CD4-positive, alpha-beta T cell treated with Interleukin-1 beta for 1 hour (primary cell): ENCODE measurements at regions not wholly inside any gene's neighbourhood (a gene's known extent, or its start where the extent isn't known, plus 50 kb on each side); places are given as distances from the start of the nearest gene placed in this dataset.

Source experiments
- DNase-seq, 2 donors: peaks; one replicate each; pipeline ENCODE4 v3.0.0-alpha.2; 2020 to 2022

- DNase-seq, result no peak
These were observed 242.3 kb upstream of the MTNR1B start for GRCh38 chr11:92727123-92727522.

- no peak for DNase-seq
These were observed 241.7 kb upstream of the MTNR1B start for GRCh38 chr11:92727769-92728168.

GRCh38 chr11:92728628-92729027 is 240.8 kb upstream of the MTNR1B start:
- DNase-seq, result no peak

- DNase-seq, result no peak
These were observed 234.4 kb upstream of the MTNR1B start for GRCh38 chr11:92735039-92735438.

GRCh38 chr11:92738276-92738675 is 231.2 kb upstream of the MTNR1B start:
- DNase-seq, result no peak

GRCh38 chr11:92739041-92739440 is 230.4 kb upstream of the MTNR1B start:
- DNase-seq, result no peak

- no peak for DNase-seq
These were observed 230.0 kb upstream of the MTNR1B start for GRCh38 chr11:92739491-92739890.

GRCh38 chr11:92740276-92740675 is 229.2 kb upstream of the MTNR1B start:
- DNase-seq, result no peak

- no peak for DNase-seq
These were observed 224.4 kb upstream of the MTNR1B start for GRCh38 chr11:92744929-92745585.

- no peak for DNase-seq
These were observed 218.7 kb upstream of the MTNR1B start for GRCh38 chr11:92750794-92751193.

GRCh38 chr11:92751594-92751993 is 217.9 kb upstream of the MTNR1B start:
- DNase-seq, result no peak

- DNase-seq, result no peak
These were observed 217.3 kb upstream of the MTNR1B start for GRCh38 chr11:92752122-92752521.

- no peak for DNase-seq
These were observed 216.3 kb upstream of the MTNR1B start for GRCh38 chr11:92753161-92753560.

- no peak for DNase-seq
These were observed 211.1 kb upstream of the MTNR1B start for GRCh38 chr11:92758241-92758780.

GRCh38 chr11:92759571-92760214 is 209.8 kb upstream of the MTNR1B start:
- no peak for DNase-seq

- DNase-seq, result no peak
These were observed 207.3 kb upstream of the MTNR1B start for GRCh38 chr11:92762121-92762540.

GRCh38 chr11:92763336-92763735 is 206.1 kb upstream of the MTNR1B start:
- DNase-seq, result no peak

- DNase-seq, result no peak
These were observed 205.3 kb upstream of the MTNR1B start for GRCh38 chr11:92764128-92764527.

GRCh38 chr11:92765082-92765840 is 204.2 kb upstream of the MTNR1B start:
- DNase-seq, result no peak

GRCh38 chr11:92765965-92766371 is 203.5 kb upstream of the MTNR1B start:
- DNase-seq, result no peak

- DNase-seq, result no peak
These were observed 202.8 kb upstream of the MTNR1B start for GRCh38 chr11:92766698-92767097.

GRCh38 chr11:92767416-92767815 is 202.0 kb upstream of the MTNR1B start:
- no peak for DNase-seq

GRCh38 chr11:92768121-92768840 is 201.2 kb upstream of the MTNR1B start:
- DNase-seq, result no peak
